ENCODE measurements at regions not wholly inside any gene's neighbourhood (a gene's known extent, or its start where the extent isn't known, plus 50 kb on each side); places are given as distances from the start of the nearest gene placed in this dataset.

DNA sequence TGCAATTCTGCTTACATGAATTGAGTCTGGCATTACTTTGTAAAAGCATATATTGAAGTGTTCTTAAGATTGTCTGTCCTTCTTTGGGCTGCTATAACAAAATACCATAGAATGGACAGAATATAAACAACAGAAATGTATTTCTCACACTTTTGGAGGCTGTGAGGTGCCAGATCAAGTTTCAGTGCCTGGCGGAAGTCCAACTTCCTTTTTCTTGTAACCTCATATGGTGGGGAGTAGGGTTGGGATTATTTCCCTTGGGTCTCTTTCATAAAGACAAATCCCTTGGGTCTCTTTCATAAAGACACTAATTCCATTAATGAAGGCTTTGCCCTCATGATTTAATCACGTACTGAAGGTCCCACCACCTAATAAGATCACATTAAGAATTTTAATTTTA lies 199.3 kb upstream of the GRID2 start:
- TF ChIP-seq GATA3 (IDR thresholded peaks at IDR 0.05; ENCODE audit: low read depth, low read length) (no peak), GATA2 (IDR thresholded peaks at IDR 0.05; ENCODE audit: low read depth, low read length) (no peak)

Data from SH-SY5Y (cell line).